Mammary epithelial cell (primary cell): ENCODE measurements at regions not wholly inside any gene's neighbourhood (a gene's known extent, or its start where the extent isn't known, plus 50 kb on each side); places are given as distances from the start of the nearest gene placed in this dataset.

Experiments
- EZH2 ChIP-seq: IDR thresholded peaks from 2 replicates; pipeline ENCODE4 v1.6.1; 2012; ENCODE audit warnings: low read length, inconsistent platforms, borderline replicate concordance
- TF ChIP-seq, protein P1 (sequence below), 2 donors: IDR thresholded peaks in 1 of 2; conservative IDR thresholded peaks in 1 of 2; 2 replicates each; pipeline ENCODE4 v1.5.1; 2011 to 2012; ENCODE audit warnings: inconsistent platforms in 2 of 2, low read length in 2 of 2, mild to moderate bottlenecking in 2 of 2, control low read depth in 1 of 2, low read depth in 1 of 2; ENCODE audit not compliant: insufficient read depth in 1 of 2; ENCODE audit errors: extremely low read depth in 1 of 2

DNA sequence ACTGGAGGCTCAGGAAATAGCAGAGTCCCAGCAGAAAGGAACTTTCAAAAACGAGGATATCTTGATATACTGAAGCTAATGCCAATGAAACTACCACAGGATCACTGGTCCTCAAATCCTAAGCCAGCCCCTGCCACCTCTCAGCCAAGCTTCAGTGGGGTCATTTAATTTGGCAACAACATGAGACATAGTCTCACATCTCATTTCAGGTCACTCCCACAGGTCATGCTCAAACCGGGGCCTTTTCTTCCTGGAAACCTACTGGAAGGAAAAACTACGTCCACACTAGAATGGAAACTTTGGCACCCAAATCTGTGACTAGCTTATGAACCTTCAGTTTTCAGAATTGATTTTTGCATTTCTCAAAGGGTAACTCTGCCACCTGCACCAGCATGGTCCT lies 61.9 kb upstream of the CYP2D6 start:
- TF ChIP-seq, protein P1, sequence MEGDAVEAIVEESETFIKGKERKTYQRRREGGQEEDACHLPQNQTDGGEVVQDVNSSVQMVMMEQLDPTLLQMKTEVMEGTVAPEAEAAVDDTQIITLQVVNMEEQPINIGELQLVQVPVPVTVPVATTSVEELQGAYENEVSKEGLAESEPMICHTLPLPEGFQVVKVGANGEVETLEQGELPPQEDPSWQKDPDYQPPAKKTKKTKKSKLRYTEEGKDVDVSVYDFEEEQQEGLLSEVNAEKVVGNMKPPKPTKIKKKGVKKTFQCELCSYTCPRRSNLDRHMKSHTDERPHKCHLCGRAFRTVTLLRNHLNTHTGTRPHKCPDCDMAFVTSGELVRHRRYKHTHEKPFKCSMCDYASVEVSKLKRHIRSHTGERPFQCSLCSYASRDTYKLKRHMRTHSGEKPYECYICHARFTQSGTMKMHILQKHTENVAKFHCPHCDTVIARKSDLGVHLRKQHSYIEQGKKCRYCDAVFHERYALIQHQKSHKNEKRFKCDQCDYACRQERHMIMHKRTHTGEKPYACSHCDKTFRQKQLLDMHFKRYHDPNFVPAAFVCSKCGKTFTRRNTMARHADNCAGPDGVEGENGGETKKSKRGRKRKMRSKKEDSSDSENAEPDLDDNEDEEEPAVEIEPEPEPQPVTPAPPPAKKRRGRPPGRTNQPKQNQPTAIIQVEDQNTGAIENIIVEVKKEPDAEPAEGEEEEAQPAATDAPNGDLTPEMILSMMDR (conservative IDR thresholded peaks at IDR 0.05 in 1 of 2, IDR thresholded peaks at IDR 0.05 in 1 of 2; ENCODE audit: extremely low read depth in 1 of 2, insufficient read depth in 1 of 2, low read depth in 1 of 2, low read length in 2 of 2), result no peak
- no peak for TF ChIP-seq EZH2
